HFF-Myc (cell line): ENCODE measurements at regions not wholly inside any gene's neighbourhood (a gene's known extent, or its start where the extent isn't known, plus 50 kb on each side); places are given as distances from the start of the nearest gene placed in this dataset.

Experiments
- DNase-seq: peaks from one replicate; pipeline ENCODE4 v3.0.0-alpha.2; 2011; ENCODE audit warnings: low read depth; ENCODE audit errors: extremely low read depth
- H3K4me3 ChIP-seq: replicated peaks from 2 replicates; pipeline ENCODE4 v1.5.1; 2011; ENCODE audit warnings: low read depth, mild to moderate bottlenecking, control low read depth, low read length
- CTCF ChIP-seq: IDR thresholded peaks from 2 replicates; pipeline ENCODE4 v1.5.1; 2012; ENCODE audit warnings: mild to moderate bottlenecking, low read depth, low read length, control low read depth; ENCODE audit errors: missing control alignments

GRCh38 chr2:41791523-41791922 is 256.3 kb upstream of the PKDCC start:
- no peak for TF ChIP-seq CTCF
- DNase-seq: peak; percentile 10
- H3K4me3 ChIP-seq: no peak overlapping the region

GRCh38 chr2:41803361-41803760 is 244.5 kb upstream of the PKDCC start:
- H3K4me3 ChIP-seq: no peak overlapping the region
- TF ChIP-seq CTCF: no peak
- no peak for DNase-seq

- TF ChIP-seq CTCF: no peak
- no peak overlapping the region for H3K4me3 ChIP-seq
- DNase-seq: no peak
Observed at GRCh38 chr2:41806286-41806685, 241.5 kb upstream of the PKDCC start.

- no peak overlapping the region for H3K4me3 ChIP-seq
Observed at GRCh38 chr2:41821167-41821566, 226.7 kb upstream of the PKDCC start.

GRCh38 chr2:41826921-41827320 is 220.9 kb upstream of the PKDCC start:
- no peak overlapping the region for H3K4me3 ChIP-seq
- TF ChIP-seq CTCF: no peak
- DNase-seq: no peak

More at GRCh38 chr2:41821167-41821566, 226.7 kb upstream of the PKDCC start:
- no peak for TF ChIP-seq CTCF
- no peak for DNase-seq

- DNase-seq: no peak
- TF ChIP-seq CTCF: no peak
- no peak overlapping the region for H3K4me3 ChIP-seq
Observed at GRCh38 chr2:41827354-41827971, 220.4 kb upstream of the PKDCC start.

- no peak overlapping the region for H3K4me3 ChIP-seq
- no peak for TF ChIP-seq CTCF
- no peak for DNase-seq
Observed at GRCh38 chr2:41828052-41828643, 219.7 kb upstream of the PKDCC start.
